Spleen (tissue), 7 donors: ENCODE measurements at regions not wholly inside any gene's neighbourhood (a gene's known extent, or its start where the extent isn't known, plus 50 kb on each side); places are given as distances from the start of the nearest gene placed in this dataset.

Experiments used
- CTCF ChIP-seq, 11 experiments: fragments of 200-600 bp in 7 of 11; fragments of 450-650 bp in 4 of 11; sonication (generic) in 4 of 11; IDR thresholded peaks in 8 of 11; conservative IDR thresholded peaks in 3 of 11; 1 replicate in 7 of 11; 2 replicates in 4 of 11; pipeline versions ENCODE4 v1.4.0 to v1.8.0; 2016 to 2021; ENCODE audit warnings: antibody characterized with exemption in 11 of 11, inconsistent platforms in 4 of 11, mild to moderate bottlenecking in 1 of 11
- POLR2AphosphoS5 ChIP-seq, 3 donors: sonication (generic); formaldehyde crosslinking; IDR thresholded peaks; one replicate each; pipeline ENCODE4 v1.5.1; 2017; ENCODE audit warnings: antibody characterized with exemption in 3 of 3
- donor health status: DM: no; HTN: no; CAD: no; lungs with moderate emphysema.
- donor health status: DM: no; HTN: no; CAD: no.
- donor health status: DM: no; HTN: no; CAD: no.

- TF ChIP-seq POLR2AphosphoS5 (IDR thresholded peaks at IDR 0.05): no peak
- TF ChIP-seq CTCF (IDR thresholded peaks at IDR 0.05 in 8 of 11, conservative IDR thresholded peaks at IDR 0.05 in 3 of 11): no peak
These were observed 1189.4 kb downstream of the DSC3 start for GRCh38 chr18:29853126-29853525.
